Fibroblast of villous mesenchyme (primary cell): ENCODE measurements at regions not wholly inside any gene's neighbourhood (a gene's known extent, or its start where the extent isn't known, plus 50 kb on each side); places are given as distances from the start of the nearest gene placed in this dataset.

Experiments
- DNase-seq: peaks from one replicate; pipeline ENCODE4 v3.0.0-alpha.2; 2010; ENCODE audit warnings: low read depth
- H3K4me3 ChIP-seq: 2 replicates; pipeline ENCODE4 v1.5.1; 2011; ENCODE audit warnings: low read depth, mild to moderate bottlenecking, low read length
- TF ChIP-seq, protein P1 (sequence below): IDR thresholded peaks from 2 replicates; pipeline ENCODE4 v1.5.1; 2012; ENCODE audit warnings: low read depth, mild to moderate bottlenecking, low read length; ENCODE audit not compliant: insufficient read depth

DNA sequence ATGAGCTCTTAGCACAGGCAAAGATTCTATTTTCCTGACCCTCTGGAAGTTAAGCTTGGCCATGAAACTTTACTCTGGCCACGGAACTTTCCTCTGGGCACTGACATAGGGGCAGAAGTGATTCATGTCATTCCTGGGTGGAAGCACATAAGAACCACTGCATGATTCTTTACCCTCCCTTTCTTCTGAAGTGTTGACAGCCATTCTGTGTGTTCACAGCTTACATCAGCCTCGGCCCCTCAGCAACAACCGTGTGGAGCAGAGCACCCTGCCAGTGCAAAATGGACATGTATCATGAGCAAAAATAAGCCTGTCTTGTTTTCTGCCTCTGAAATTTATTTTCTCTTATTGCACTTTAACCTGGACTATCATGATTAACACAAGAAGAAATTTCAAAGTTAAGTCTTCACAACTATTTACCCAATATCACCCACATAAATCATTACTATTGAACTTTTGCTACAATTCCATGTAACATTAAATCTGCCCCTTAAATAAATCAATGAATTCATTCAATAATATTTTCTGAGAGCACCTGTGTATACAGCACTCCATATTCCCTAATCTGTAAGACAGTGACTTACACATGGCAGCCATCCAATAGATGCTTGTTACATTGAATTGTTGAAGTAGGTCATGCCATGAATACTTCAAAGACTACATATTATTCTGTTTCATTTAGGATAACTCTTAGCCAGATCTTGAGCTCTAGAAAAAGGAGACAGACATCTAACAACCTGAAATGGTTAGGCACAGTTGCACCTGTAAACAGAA lies 531.9 kb downstream of the IRS1 start:
- H3K4me3 ChIP-seq: no peak overlapping the region
- DNase-seq: no peak
- TF ChIP-seq, protein P1, sequence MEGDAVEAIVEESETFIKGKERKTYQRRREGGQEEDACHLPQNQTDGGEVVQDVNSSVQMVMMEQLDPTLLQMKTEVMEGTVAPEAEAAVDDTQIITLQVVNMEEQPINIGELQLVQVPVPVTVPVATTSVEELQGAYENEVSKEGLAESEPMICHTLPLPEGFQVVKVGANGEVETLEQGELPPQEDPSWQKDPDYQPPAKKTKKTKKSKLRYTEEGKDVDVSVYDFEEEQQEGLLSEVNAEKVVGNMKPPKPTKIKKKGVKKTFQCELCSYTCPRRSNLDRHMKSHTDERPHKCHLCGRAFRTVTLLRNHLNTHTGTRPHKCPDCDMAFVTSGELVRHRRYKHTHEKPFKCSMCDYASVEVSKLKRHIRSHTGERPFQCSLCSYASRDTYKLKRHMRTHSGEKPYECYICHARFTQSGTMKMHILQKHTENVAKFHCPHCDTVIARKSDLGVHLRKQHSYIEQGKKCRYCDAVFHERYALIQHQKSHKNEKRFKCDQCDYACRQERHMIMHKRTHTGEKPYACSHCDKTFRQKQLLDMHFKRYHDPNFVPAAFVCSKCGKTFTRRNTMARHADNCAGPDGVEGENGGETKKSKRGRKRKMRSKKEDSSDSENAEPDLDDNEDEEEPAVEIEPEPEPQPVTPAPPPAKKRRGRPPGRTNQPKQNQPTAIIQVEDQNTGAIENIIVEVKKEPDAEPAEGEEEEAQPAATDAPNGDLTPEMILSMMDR: no peak

DNA sequence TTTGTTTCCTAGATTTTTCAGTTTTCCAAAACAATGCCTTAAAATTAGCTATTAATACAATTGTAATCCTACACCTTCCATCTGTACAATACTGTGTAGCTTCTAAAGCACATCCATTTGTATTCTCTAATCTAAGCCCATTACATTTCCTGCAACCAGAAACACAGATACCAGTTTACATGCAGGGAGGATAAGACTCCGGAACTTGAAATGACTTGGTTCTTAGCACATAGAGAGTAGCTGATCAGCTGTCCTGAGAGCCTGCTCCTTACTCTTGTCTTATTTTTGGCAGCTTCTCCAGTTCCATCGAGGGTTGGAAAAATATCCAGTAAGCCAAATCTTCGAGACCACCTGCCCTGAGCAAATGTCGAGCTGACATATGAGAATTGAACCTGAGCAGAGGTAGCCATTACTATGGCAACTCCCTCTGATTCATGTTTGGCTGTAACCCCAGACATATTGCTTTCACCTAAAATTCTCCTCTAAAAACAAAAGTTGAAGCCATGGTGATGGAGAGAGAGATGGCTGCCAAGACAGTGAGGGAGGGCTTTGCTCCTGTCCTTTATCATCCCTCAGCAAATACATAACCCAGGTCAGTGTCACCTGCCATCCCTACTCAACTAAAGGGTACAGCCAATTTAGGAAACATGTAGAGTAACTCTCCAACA lies 542.8 kb downstream of the IRS1 start:
- no peak for DNase-seq
- no peak overlapping the region for H3K4me3 ChIP-seq
- TF ChIP-seq, protein P1: no peak

- H3K4me3 ChIP-seq: no peak overlapping the region
- DNase-seq: peak; percentile 84
- TF ChIP-seq, protein P1: no peak
These were observed 543.4 kb downstream of the IRS1 start for GRCh38 chr2:226256237-226256636.

DNA sequence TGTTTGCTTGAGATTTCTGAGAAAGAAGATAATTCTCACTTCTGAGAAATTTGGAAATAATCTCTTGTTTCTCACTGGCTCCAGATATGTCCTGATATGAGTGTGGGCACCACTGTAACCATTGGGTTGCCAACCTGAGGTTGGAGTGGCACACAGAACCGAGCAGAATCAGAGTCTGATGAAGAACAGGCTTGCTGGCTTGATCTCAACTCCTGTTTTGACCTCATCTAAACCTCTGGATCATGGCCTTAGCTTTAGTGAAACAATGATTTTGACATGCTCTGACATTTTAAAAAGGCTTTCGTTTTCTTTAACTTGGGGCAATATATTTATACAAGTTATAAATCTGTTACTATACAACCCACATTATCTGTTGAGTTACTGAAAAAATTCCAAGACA lies 548.0 kb downstream of the IRS1 start:
- TF ChIP-seq, protein P1: no peak
- no peak overlapping the region for H3K4me3 ChIP-seq
- DNase-seq: no peak

DNA sequence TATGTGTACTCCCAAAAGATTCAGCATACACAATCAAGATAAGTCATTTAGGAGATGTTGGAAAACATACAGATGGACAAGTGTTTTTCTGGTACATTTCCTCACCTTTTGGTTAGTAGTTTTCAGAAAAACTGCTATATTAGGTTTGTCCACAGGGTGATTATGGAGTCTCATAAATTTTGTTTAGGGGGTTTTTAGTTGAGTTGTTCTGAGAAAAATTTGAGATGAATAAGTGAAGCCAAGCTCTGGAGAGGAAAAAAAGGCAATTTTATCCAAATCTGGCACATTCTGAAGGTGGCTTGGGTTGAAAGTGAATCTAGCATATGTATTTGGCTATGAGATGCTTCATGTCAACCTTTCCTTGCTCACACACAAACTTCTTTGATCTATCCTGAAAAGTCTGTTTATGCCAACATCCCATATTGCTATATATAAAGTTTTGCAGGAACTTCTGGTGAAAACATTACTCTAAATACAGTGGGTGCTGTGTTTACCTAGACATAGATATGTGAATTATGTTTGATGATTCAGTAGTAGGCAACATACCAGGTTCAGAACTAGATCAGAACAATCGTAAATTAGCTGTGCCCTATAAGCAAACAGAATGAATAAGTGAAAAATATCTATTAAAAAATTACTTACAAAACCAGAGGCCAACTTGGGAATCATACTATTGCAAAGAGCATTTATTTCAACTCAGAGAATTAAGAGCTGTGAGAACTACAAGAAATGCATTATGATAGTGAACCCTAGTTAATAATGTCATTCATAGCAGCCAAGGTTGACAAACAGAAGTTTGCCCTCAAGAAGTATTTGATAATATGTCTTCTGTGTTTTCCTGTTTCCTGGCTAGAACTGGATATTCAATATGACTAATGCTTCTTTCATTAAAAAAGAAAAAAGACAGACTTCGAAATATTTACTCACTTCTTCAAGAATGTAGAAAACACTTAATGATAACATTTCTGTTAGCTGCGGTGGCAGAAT lies 552.0 kb downstream of the IRS1 start:
- TF ChIP-seq, protein P1: no peak
- peak; percentile 17 for DNase-seq
- no peak overlapping the region for H3K4me3 ChIP-seq

DNA sequence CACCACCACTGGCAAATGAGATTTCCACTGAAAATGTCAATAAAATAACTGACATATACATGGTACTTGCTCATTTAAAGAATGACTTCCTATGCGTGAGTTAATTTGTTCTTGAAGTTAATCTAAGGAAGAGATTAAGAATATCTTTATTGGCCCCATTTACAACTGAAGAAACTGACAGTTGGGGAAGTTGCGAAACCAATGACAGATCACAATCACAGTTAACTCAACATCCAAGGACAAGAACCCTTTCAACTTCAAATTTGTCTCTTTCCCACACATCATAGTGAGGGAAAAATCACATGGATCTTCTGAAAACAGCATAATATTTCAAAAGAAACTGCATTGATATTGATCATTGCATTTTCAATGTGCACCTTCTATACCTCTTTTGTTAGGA lies 565.4 kb downstream of the IRS1 start:
- TF ChIP-seq, protein P1: no peak
- H3K4me3 ChIP-seq: no peak overlapping the region
- DNase-seq: peak; percentile 29
